Esophagus squamous epithelium (tissue), 4 donors: ENCODE measurements at regions not wholly inside any gene's neighbourhood (a gene's known extent, or its start where the extent isn't known, plus 50 kb on each side); places are given as distances from the start of the nearest gene placed in this dataset.

Source experiments
- POLR2A ChIP-seq, 4 donors: fragments of 450-650 bp; IDR thresholded peaks; one replicate each; pipeline ENCODE4 v1.6.1; 2017; ENCODE audit warnings: antibody characterized with exemption in 4 of 4, mild to moderate bottlenecking in 4 of 4, moderate library complexity in 3 of 4
- TF ChIP-seq, protein P1 (sequence below), 6 experiments: fragments of 450-650 bp in 4 of 6; fragments of 200-600 bp in 2 of 6; sonication (generic) in 2 of 6; IDR thresholded peaks; one replicate each; pipeline ENCODE4 v1.5.1; 2016 to 2019; ENCODE audit warnings: antibody characterized with exemption in 6 of 6, mild to moderate bottlenecking in 4 of 6, moderate library complexity in 4 of 6

DNA sequence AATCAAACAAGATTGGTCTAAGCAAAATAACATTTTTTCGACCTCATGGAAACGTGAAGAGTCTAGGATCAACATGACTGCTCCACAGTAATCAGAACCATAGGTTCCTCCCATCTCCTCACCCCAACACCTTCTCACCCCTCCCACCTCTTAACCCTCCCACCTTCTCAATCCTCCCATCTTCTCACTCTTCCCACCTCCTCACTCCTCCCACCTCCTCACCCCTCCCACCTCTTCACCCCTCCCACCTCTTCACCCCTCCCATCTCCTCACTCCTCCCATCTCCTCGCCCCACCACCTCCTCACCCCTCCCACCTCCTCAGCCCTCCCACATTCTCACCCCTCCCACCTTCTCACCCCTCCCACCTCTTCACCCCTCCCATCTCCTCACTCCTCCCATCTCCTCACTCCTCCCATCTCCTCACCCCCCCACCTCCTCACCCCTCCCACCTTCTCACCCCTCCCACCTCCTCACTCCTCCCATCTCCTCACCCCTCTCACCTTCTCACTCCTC, 567.4 kb downstream of the C6orf118 start:
- no peak for TF ChIP-seq POLR2A (IDR thresholded peaks at IDR 0.05)
- TF ChIP-seq, protein P1, sequence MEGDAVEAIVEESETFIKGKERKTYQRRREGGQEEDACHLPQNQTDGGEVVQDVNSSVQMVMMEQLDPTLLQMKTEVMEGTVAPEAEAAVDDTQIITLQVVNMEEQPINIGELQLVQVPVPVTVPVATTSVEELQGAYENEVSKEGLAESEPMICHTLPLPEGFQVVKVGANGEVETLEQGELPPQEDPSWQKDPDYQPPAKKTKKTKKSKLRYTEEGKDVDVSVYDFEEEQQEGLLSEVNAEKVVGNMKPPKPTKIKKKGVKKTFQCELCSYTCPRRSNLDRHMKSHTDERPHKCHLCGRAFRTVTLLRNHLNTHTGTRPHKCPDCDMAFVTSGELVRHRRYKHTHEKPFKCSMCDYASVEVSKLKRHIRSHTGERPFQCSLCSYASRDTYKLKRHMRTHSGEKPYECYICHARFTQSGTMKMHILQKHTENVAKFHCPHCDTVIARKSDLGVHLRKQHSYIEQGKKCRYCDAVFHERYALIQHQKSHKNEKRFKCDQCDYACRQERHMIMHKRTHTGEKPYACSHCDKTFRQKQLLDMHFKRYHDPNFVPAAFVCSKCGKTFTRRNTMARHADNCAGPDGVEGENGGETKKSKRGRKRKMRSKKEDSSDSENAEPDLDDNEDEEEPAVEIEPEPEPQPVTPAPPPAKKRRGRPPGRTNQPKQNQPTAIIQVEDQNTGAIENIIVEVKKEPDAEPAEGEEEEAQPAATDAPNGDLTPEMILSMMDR (IDR thresholded peaks at IDR 0.05) = no peak
